GM21360 (cell line): ENCODE measurements at regions not wholly inside any gene's neighbourhood (a gene's known extent, or its start where the extent isn't known, plus 50 kb on each side); places are given as distances from the start of the nearest gene placed in this dataset.
A peak's percentile ranks its signal among the peaks of the same experiment; 100 is the strongest.

Source experiments
- ATAC-seq: cut with Tn5 transposase; IDR thresholded peaks from one replicate; pipeline ENCODE4 v1.9.1; 2021; ENCODE audit warnings: mild to moderate bottlenecking, moderate library complexity; ENCODE audit not compliant: unreplicated experiment

DNA sequence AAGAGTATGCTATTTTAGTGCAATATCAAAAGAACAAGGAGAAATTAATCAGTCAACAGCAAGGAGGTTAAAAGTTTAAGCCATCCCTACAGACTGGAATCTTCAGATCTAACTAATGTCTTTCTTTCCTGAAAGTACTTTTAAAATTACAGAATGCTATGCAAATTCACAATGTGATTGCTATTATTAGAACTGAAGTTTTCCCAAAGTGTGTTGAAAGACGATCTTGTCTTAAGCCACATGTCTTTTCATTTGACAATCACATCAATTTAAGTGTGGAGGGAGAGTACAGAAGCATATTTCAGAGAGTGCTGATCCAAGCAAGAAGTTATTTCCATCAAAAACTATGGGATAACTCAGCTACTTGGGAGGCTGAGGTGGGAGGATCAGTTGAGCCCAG is 64.7 kb upstream of the TNIP3 start:
- no peak for ATAC-seq

DNA sequence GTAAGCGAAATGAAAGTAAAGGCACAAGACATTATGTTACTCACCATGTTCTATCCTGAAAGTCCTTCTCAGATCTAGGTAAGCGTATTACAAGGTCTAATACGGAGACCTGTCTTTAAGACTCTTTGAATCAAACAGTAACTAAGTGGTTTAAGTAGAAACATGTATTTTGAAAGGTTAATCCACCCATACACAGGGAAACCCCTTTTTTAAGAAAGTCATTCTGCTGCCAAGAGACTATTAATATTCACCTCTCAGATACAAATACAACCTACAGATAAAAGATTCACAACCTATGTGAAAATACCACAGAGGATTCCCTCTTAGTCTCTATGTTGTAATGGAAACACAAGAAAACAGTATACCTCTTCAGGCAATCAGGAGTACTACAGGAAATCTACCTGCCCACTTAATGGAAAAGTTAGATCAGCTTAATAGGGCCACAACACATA is 63.2 kb upstream of the TNIP3 start:
- ATAC-seq, result peak; percentile 67

DNA sequence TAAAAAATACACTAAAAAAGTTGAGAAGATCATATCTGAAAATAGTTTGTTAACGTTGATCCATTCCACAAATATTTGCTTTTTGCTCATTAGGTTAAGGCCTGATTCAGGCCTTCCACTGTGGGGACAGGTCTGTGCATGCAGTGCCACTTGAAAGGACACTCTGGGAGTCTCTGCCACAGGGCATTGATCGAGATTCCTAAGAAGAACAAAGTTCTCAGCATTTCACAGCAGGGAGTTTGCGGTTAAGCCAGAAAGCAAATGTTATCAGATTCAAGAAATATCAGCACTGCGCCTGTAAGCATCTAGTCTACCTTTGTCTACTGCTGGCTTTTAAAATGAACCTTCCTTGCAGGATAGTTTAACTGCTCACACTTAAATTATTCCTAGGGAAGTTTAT is 62.2 kb upstream of the TNIP3 start:
- no peak for ATAC-seq

DNA sequence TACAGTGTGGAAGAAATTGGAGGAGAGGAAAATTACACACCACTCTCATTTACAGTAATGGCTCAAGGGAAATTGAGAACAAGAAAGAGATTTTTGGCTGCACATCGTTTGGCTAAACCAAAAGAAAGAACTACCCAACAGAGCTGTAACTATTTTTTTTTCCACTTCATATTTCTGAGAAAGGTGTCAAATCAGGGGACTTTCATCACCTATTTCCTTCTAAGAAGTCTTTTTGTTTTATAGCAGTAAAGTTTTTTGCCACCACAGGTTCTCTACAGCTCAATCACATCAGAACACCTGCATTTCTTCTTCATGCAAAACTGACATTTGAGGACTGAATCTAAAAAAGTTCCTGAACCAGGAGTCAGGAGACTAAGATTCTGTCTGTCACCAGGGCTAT is 57.5 kb upstream of the TNIP3 start:
- ATAC-seq, result no peak

GRCh38 chr4:121221201-121221600 is 57.1 kb upstream of the TNIP3 start:
- no peak for ATAC-seq

- no peak for ATAC-seq
Observed at GRCh38 chr4:121220698-121221097, 56.6 kb upstream of the TNIP3 start.

DNA sequence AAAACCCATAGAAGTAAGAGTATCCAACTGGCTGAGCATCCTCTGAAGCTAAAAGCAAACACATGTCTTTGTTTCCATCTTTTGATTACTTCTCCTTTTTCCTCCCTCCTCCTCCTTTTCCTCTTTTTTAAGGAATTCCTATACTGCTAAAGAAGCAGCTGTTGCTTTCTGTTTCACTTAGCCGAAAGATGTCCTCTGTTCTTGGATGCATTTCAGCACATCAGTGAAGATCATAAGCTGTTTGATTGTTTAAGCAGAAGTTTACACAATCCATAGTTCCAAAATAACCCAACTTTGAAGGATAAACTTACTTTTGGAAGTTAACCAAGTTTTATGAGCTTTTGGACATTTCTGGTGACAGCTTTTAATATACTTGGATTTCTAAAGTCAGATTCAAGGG is 55.1 kb upstream of the TNIP3 start:
- no peak for ATAC-seq

GRCh38 chr4:121217351-121217750 is 53.2 kb upstream of the TNIP3 start:
- no peak for ATAC-seq

DNA sequence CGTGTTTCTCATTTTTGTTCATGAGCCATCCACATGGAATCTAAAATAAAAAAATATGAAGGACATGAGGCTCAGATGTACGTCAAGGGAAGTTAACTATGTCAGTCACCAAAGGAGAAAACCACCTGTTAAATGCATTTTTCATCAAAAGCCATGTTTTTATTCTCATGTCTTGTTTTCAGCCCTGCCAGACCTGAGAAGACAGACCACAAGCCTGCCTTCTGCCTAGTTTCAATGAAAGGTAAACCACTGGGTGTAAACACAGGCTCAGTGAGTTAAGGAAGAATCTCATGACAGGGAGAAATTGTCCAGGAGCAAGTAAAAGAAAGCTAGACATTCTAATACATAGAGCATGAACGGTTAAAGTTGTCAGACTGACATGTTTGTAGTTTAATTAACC is 52.3 kb upstream of the TNIP3 start:
- ATAC-seq, result no peak

GRCh38 chr4:121213940-121214339 is 49.8 kb upstream of the TNIP3 start:
- no peak for ATAC-seq
